ENCODE measurements at regions not wholly inside any gene's neighbourhood (a gene's known extent, or its start where the extent isn't known, plus 50 kb on each side); places are given as distances from the start of the nearest gene placed in this dataset.

DNA sequence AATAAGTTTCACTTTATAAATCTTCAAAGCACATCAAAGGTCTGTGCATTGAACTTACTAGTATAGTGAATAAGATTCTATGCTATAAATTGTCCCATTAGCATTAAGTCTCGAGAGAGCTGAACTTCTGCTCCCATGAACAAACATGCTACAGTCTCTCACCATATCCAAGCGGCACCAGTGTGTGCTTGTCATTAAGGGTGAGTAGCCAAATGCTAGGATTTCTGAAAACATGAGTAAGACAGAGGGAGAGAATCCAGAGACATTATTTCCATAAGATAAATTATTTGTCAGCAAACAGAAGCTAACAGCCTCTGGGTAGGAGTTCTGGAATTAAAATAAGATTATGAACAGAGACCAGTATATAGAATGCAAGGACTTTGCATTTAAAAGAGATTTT lies 2882.5 kb downstream of the PCDH9 start:
- 67% methylated on average over 2 of the region's 2 CpGs for WGBS
- Histone ChIP-seq H3K4me3 (ENCODE audit: low read depth in 1 of 3, low read length in 3 of 3) (no peak overlapping the region), H3K9ac (ENCODE audit: low read depth in 1 of 2, low read length in 2 of 2) (no peak overlapping the region), H3K36me3 (ENCODE audit: control insufficient read depth in 4 of 4, insufficient read depth in 3 of 4, low read depth in 1 of 4, low read length in 3 of 4) (no peaks in the 10 kb centered on the region), H3K27ac (ENCODE audit: low read depth in 1 of 2, low read length in 2 of 2) (no peak overlapping the region), H3K4me1 (ENCODE audit: control insufficient read depth in 4 of 4, insufficient read depth in 4 of 4, low read length in 3 of 4) (no peaks in the 10 kb centered on the region), H3K9me3 (ENCODE audit: control insufficient read depth in 4 of 4, low read length in 3 of 4) (no peaks in the 10 kb centered on the region), H3K27me3 (ENCODE audit: control insufficient read depth in 4 of 4, insufficient read depth in 4 of 4, low read length in 3 of 4) (no peaks in the 10 kb centered on the region)
- DNase-seq (ENCODE audit: low spot score), result no peak
- TF ChIP-seq TAF1 (conservative IDR thresholded peaks at IDR 0.05) (no peak), JUND (IDR thresholded peaks at IDR 0.05) (no peak), FOXA2 (IDR thresholded peaks at IDR 0.05) (no peak), HNF4G (IDR thresholded peaks at IDR 0.05) (no peak), CTCF (IDR thresholded peaks at IDR 0.05; ENCODE audit: low read depth, low read length, missing input control) (no peak), SP1 (IDR thresholded peaks at IDR 0.05) (no peak), FOXA1 (IDR thresholded peaks at IDR 0.05) (no peak), NR2F2 (IDR thresholded peaks at IDR 0.05) (no peak), RXRA (IDR thresholded peaks at IDR 0.05) (no peak), GABPA (IDR thresholded peaks at IDR 0.05 in 1 of 2, conservative IDR thresholded peaks at IDR 0.05 in 1 of 2) (no peak), EGR1 (IDR thresholded peaks at IDR 0.05; ENCODE audit: low read depth in 2 of 2) (no peak), RAD21 (IDR thresholded peaks at IDR 0.05) (no peak), HNF4A (conservative IDR thresholded peaks at IDR 0.05) (no peak), YY1 (IDR thresholded peaks at IDR 0.05) (no peak)
- TF ChIP-seq, protein P1, sequence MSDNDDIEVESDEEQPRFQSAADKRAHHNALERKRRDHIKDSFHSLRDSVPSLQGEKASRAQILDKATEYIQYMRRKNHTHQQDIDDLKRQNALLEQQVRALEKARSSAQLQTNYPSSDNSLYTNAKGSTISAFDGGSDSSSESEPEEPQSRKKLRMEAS (IDR thresholded peaks at IDR 0.05), result no peak
- TF ChIP-seq, protein P2, sequence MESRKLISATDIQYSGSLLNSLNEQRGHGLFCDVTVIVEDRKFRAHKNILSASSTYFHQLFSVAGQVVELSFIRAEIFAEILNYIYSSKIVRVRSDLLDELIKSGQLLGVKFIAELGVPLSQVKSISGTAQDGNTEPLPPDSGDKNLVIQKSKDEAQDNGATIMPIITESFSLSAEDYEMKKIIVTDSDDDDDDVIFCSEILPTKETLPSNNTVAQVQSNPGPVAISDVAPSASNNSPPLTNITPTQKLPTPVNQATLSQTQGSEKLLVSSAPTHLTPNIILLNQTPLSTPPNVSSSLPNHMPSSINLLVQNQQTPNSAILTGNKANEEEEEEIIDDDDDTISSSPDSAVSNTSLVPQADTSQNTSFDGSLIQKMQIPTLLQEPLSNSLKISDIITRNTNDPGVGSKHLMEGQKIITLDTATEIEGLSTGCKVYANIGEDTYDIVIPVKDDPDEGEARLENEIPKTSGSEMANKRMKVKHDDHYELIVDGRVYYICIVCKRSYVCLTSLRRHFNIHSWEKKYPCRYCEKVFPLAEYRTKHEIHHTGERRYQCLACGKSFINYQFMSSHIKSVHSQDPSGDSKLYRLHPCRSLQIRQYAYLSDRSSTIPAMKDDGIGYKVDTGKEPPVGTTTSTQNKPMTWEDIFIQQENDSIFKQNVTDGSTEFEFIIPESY (IDR thresholded peaks at IDR 0.05), result no peak
- TF ChIP-seq, protein P3, sequence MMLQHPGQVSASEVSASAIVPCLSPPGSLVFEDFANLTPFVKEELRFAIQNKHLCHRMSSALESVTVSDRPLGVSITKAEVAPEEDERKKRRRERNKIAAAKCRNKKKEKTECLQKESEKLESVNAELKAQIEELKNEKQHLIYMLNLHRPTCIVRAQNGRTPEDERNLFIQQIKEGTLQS (IDR thresholded peaks at IDR 0.05), result no peak
- TF ChIP-seq, protein P4, sequence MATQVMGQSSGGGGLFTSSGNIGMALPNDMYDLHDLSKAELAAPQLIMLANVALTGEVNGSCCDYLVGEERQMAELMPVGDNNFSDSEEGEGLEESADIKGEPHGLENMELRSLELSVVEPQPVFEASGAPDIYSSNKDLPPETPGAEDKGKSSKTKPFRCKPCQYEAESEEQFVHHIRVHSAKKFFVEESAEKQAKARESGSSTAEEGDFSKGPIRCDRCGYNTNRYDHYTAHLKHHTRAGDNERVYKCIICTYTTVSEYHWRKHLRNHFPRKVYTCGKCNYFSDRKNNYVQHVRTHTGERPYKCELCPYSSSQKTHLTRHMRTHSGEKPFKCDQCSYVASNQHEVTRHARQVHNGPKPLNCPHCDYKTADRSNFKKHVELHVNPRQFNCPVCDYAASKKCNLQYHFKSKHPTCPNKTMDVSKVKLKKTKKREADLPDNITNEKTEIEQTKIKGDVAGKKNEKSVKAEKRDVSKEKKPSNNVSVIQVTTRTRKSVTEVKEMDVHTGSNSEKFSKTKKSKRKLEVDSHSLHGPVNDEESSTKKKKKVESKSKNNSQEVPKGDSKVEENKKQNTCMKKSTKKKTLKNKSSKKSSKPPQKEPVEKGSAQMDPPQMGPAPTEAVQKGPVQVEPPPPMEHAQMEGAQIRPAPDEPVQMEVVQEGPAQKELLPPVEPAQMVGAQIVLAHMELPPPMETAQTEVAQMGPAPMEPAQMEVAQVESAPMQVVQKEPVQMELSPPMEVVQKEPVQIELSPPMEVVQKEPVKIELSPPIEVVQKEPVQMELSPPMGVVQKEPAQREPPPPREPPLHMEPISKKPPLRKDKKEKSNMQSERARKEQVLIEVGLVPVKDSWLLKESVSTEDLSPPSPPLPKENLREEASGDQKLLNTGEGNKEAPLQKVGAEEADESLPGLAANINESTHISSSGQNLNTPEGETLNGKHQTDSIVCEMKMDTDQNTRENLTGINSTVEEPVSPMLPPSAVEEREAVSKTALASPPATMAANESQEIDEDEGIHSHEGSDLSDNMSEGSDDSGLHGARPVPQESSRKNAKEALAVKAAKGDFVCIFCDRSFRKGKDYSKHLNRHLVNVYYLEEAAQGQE (IDR thresholded peaks at IDR 0.05), result no peak

All from liver (tissue), 8 donors.